Activated CD8-positive, alpha-beta T cell treated with anti-CD3 and anti-CD28 coated beads for 36 hours (primary cell): ENCODE measurements at regions not wholly inside any gene's neighbourhood (a gene's known extent, or its start where the extent isn't known, plus 50 kb on each side); places are given as distances from the start of the nearest gene placed in this dataset.

Source experiments
- ATAC-seq: fragments of 200-7000 bp; cut with Tn5 transposase; one replicate; pipeline ENCODE4 v1.10.0; 2021; ENCODE audit warnings: mild to moderate bottlenecking, moderate library complexity
- CTCF ChIA-PET: fragments of 350-600 bp; sonication (Branson Sonifier 250); formaldehyde crosslinking; loops from one replicate; lab custom pipeline; 2021; ENCODE audit warnings: antibody characterized with exemption; lab: Charles Lee
- POLR2A ChIA-PET: fragments of 350-600 bp; sonication (Branson Sonifier 250); formaldehyde crosslinking; loops from one replicate; lab custom pipeline; 2021; ENCODE audit warnings: antibody characterized with exemption; lab: Charles Lee
- DNase-seq: peaks from one replicate; pipeline ENCODE4 v3.0.0-alpha.2; 2020
- H3K27ac Mint-ChIP-seq: one replicate; pipeline ENCODE4 v1.8.0; 2021; ENCODE audit warnings: mild to moderate bottlenecking, mixed read lengths
- H3K27me3 Mint-ChIP-seq: one replicate; pipeline ENCODE4 v1.8.0; 2021; ENCODE audit warnings: mixed read lengths
- H3K36me3 Mint-ChIP-seq: one replicate; pipeline ENCODE4 v1.8.0; 2021; ENCODE audit warnings: low read depth, mixed read lengths
- H3K4me1 Mint-ChIP-seq: one replicate; pipeline ENCODE4 v1.8.0; 2021; ENCODE audit warnings: low read depth, mixed read lengths
- H3K4me3 Mint-ChIP-seq: one replicate; pipeline ENCODE4 v1.8.0; 2021; ENCODE audit warnings: mild to moderate bottlenecking, moderate library complexity, mixed read lengths
- H3K9me3 Mint-ChIP-seq: one replicate; pipeline ENCODE4 v1.8.0; 2021; ENCODE audit warnings: mixed read lengths
- CTCF ChIP-seq: fragments of 200-600 bp; IDR thresholded peaks from one replicate; pipeline ENCODE4 v1.8.0; 2022; ENCODE audit warnings: antibody characterized with exemption, mild to moderate bottlenecking
- intact Hi-C: fragments of 100-400 bp; cut with micrococcal nuclease; formaldehyde crosslinking; loops from one replicate; pipeline ENCODE4 v1.10.0; 2022

- POLR2A ChIA-PET, result no interaction called here
- Mint-ChIP-seq H3K9me3 (peaks cover 7% of the 10 kb centered on the region), H3K27ac (no peak overlapping the region), H3K4me1 (no peaks in the 10 kb centered on the region), H3K36me3 (no peaks in the 10 kb centered on the region), H3K27me3 (no peaks in the 10 kb centered on the region), H3K4me3 (no peak overlapping the region)
- CTCF ChIA-PET, result no interaction called here
- no peak for TF ChIP-seq CTCF
- intact Hi-C loops, result no loop called here
- DNase-seq (no peak), ATAC-seq (no peak)
These were observed 104.4 kb downstream of the C6orf118 start for GRCh38 chr6:165204807-165205545.

DNA sequence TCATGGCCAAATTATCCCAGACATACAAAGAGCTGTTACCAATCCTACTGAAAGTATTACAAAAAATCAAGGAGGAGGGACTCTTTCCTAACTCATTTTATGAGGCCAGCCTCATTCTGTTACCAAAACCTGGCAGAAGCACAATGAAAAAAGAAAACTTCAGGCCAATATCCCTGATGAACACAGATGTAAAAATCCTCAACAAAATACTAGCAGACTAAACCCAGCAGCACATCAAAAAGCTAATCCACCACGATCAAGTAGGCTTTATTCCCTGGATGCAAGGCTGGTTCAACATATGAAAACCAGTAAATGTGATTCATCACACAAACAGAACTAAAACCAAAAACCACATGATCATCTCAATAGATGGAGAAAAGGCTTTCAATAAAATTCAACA, 109.2 kb downstream of the C6orf118 start:
- Mint-ChIP-seq H3K4me3 (no peak overlapping the region), H3K27ac (no peak overlapping the region), H3K9me3 (peaks cover 11% of the 10 kb centered on the region), H3K36me3 (no peaks in the 10 kb centered on the region), H3K4me1 (no peaks in the 10 kb centered on the region), H3K27me3 (no peaks in the 10 kb centered on the region)
- DNase-seq (no peak), ATAC-seq (no peak)
- ChIA-PET CTCF (no interaction called here), POLR2A (no interaction called here)
- no peak for TF ChIP-seq CTCF
- intact Hi-C loops, result no loop called here

DNA sequence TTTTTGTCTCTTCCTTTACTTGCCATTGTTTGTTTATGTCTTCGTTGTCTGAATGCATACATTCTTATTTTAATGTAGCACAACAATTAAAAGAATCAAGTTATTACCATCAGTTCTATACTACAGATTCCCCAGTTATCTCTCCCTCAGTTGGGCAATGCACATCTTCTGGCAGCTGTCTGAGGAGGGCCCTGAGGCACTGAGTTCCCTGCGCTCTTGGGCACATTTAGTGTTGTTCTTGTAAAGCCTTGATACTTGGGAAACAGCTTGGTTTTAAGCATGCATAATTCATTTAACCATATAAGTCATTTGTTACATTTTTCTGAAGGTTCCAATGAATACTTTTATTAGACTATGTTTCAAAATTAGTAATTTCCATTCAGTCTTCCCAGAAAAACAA, 117.9 kb downstream of the C6orf118 start:
- H3K36me3 Mint-ChIP-seq, result no peaks in the 10 kb centered on the region
- ATAC-seq (no peak), DNase-seq (no peak)
- no peak overlapping the region for H3K4me3 Mint-ChIP-seq
- H3K27me3 Mint-ChIP-seq, result no peaks in the 10 kb centered on the region
- no peak overlapping the region for H3K27ac Mint-ChIP-seq
- TF ChIP-seq CTCF, result no peak
- POLR2A ChIA-PET, result interaction anchor here (0.7 kb wide), 1 partner anchor 853 kb away, joined by 3 read pairs; no protein-coding TSS in a partner anchor
- peaks cover 8% of the 10 kb centered on the region for H3K9me3 Mint-ChIP-seq
- no peaks in the 10 kb centered on the region for H3K4me1 Mint-ChIP-seq
- CTCF ChIA-PET, result no interaction called here
- intact Hi-C loops, result no loop called here

GRCh38 chr6:165186441-165187205, 122.8 kb downstream of the C6orf118 start:
- CTCF ChIA-PET, result no interaction called here

More at GRCh38 chr6:165186441-165187205, 122.8 kb downstream of the C6orf118 start:
- DNase-seq (no peak), ATAC-seq (no peak)
- TF ChIP-seq CTCF, result no peak
- Mint-ChIP-seq H3K27ac (no peak overlapping the region), H3K9me3 (no peaks in the 10 kb centered on the region), H3K4me1 (no peaks in the 10 kb centered on the region), H3K36me3 (no peaks in the 10 kb centered on the region), H3K27me3 (no peaks in the 10 kb centered on the region), H3K4me3 (no peak overlapping the region)
- intact Hi-C loops, result no loop called here
- POLR2A ChIA-PET, result no interaction called here
